AG04450 (cell line): ENCODE measurements at regions not wholly inside any gene's neighbourhood (a gene's known extent, or its start where the extent isn't known, plus 50 kb on each side); places are given as distances from the start of the nearest gene placed in this dataset.
A peak's percentile ranks its signal among the peaks of the same experiment; 100 is the strongest.

ENCODE experiments used
- CTCF ChIA-PET: fragments of 300-600, 350-600 bp; formaldehyde crosslinking; extraction: SDS; loops from one replicate; lab custom pipeline; 2022; ENCODE audit warnings: antibody characterized with exemption, inconsistent platforms; lab: Charles Lee
- POLR2A ChIA-PET: fragments of 350-600 bp; formaldehyde crosslinking; extraction: SDS; loops from one replicate; lab custom pipeline; 2021; ENCODE audit warnings: antibody characterized with exemption, inconsistent platforms; lab: Yijun Ruan, JAX
- DNase-seq: peaks from one replicate; pipeline ENCODE4 v3.0.0-alpha.2; 2011; ENCODE audit warnings: low read depth, low spot score
- H3K27ac ChIP-seq: one replicate; pipeline ENCODE4 v1.5.1; 2012; ENCODE audit warnings: low read depth, low read length, control low read depth
- H3K27me3 ChIP-seq: one replicate; pipeline ENCODE4 v1.6.0; 2012; ENCODE audit warnings: low read length; ENCODE audit not compliant: control insufficient read depth, insufficient read depth
- H3K4me3 ChIP-seq: 2 replicates; pipeline ENCODE4 v1.5.1; 2011; ENCODE audit warnings: mild to moderate bottlenecking, low read depth, low read length, control low read depth
- H3K9me3 ChIP-seq: 2 replicates; pipeline ENCODE4 v1.5.1; 2012; ENCODE audit warnings: low read length; ENCODE audit not compliant: control insufficient read depth, insufficient read depth
- TF ChIP-seq, protein P1 (sequence below): IDR thresholded peaks from 2 replicates; pipeline ENCODE4 v1.5.1; 2011; ENCODE audit warnings: low read depth, low read length, control low read depth, inconsistent platforms

GRCh38 chr13:38582133-38582532, 104.7 kb upstream of the FREM2 start:
- H3K9me3 ChIP-seq, result no peaks in the 10 kb centered on the region
- H3K4me3 ChIP-seq, result no peak overlapping the region
- CTCF ChIA-PET, result interaction anchor here (0.6 to 1.3 kb wide), 8 partner anchors 10 to 942 kb away, joined by 3 to 14 read pairs (median 3); no protein-coding TSS in a partner anchor
- H3K27ac ChIP-seq, result no peak overlapping the region
- H3K27me3 ChIP-seq, result peaks cover 2% of the 10 kb centered on the region
- DNase-seq, result no peak
- TF ChIP-seq, protein P1, sequence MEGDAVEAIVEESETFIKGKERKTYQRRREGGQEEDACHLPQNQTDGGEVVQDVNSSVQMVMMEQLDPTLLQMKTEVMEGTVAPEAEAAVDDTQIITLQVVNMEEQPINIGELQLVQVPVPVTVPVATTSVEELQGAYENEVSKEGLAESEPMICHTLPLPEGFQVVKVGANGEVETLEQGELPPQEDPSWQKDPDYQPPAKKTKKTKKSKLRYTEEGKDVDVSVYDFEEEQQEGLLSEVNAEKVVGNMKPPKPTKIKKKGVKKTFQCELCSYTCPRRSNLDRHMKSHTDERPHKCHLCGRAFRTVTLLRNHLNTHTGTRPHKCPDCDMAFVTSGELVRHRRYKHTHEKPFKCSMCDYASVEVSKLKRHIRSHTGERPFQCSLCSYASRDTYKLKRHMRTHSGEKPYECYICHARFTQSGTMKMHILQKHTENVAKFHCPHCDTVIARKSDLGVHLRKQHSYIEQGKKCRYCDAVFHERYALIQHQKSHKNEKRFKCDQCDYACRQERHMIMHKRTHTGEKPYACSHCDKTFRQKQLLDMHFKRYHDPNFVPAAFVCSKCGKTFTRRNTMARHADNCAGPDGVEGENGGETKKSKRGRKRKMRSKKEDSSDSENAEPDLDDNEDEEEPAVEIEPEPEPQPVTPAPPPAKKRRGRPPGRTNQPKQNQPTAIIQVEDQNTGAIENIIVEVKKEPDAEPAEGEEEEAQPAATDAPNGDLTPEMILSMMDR, result peak; percentile 44
- POLR2A ChIA-PET, result no interaction called here

- ChIA-PET POLR2A (no interaction called here), CTCF (interaction anchor here (0.5 to 0.6 kb wide), 2 partner anchors 232 to 721 kb away, joined by 3 to 7 read pairs; partner anchors contain the start of gene TRPC4)
- Histone ChIP-seq H3K27ac (no peak overlapping the region), H3K4me3 (no peak overlapping the region), H3K9me3 (no peaks in the 10 kb centered on the region), H3K27me3 (no peaks in the 10 kb centered on the region)
- DNase-seq, result no peak
- TF ChIP-seq, protein P1, result no peak
These were observed 96.6 kb upstream of the FREM2 start for GRCh38 chr13:38590230-38590629.

DNA sequence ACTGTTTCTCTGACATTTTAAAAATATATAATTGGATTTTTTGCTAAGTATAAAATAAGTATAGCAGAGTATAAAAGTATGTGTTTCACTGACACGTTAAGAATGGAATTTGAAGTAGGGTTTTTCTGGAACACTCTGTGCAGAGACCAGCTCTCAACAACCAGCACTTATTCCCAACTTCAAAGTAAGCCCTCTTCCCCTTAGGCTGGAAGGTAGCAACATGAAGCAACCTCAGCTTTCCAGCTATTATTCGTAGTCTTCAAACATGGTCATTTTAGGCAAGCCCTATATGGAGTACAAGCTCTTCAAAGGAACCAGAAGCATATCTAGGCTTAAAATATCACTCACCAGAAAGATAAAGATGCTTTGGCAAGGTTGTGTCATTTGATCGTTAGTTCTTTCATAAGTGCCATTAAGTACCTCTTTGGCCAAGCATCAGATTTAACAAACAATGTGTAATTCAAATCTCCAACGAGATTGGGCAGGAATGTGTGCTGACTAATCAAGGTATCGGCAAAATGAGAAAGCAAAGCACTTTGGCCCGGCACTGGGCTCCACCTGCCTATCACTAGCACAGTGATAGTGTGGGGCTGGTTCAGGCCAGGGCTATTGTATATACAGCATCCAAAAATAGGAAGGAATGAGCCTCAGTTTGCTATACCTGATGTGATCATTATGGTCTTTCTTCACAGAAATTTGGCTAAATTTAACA, 95.9 kb upstream of the FREM2 start:
- ChIA-PET CTCF (interaction anchor here (0.5 kb wide), 1 partner anchor 231 kb away, joined by 7 read pairs; no protein-coding TSS in a partner anchor), POLR2A (no interaction called here)
- H3K9me3 ChIP-seq, result no peaks in the 10 kb centered on the region
- no peak overlapping the region for H3K4me3 ChIP-seq
- TF ChIP-seq, protein P1, result no peak
- no peak for DNase-seq
- no peaks in the 10 kb centered on the region for H3K27me3 ChIP-seq
- no peak overlapping the region for H3K27ac ChIP-seq

- Histone ChIP-seq H3K9me3 (no peaks in the 10 kb centered on the region), H3K27ac (no peak overlapping the region), H3K4me3 (no peak overlapping the region), H3K27me3 (no peaks in the 10 kb centered on the region)
- DNase-seq, result no peak
- ChIA-PET POLR2A (no interaction called here), CTCF (interaction anchor here (1.0 kb wide), 1 partner anchor 20 kb away, joined by 3 read pairs; no protein-coding TSS in a partner anchor)
- TF ChIP-seq, protein P1, result no peak
These were observed 84.6 kb upstream of the FREM2 start for GRCh38 chr13:38602266-38602665.

- Histone ChIP-seq H3K27ac (no peak overlapping the region), H3K4me3 (no peak overlapping the region), H3K27me3 (no peaks in the 10 kb centered on the region), H3K9me3 (no peaks in the 10 kb centered on the region)
- TF ChIP-seq, protein P1, result no peak
- ChIA-PET CTCF (no interaction called here), POLR2A (no interaction called here)
- no peak for DNase-seq
These were observed 80.0 kb upstream of the FREM2 start for GRCh38 chr13:38606699-38607535.
